ENCODE measurements at regions not wholly inside any gene's neighbourhood (a gene's known extent, or its start where the extent isn't known, plus 50 kb on each side); places are given as distances from the start of the nearest gene placed in this dataset.

DNA sequence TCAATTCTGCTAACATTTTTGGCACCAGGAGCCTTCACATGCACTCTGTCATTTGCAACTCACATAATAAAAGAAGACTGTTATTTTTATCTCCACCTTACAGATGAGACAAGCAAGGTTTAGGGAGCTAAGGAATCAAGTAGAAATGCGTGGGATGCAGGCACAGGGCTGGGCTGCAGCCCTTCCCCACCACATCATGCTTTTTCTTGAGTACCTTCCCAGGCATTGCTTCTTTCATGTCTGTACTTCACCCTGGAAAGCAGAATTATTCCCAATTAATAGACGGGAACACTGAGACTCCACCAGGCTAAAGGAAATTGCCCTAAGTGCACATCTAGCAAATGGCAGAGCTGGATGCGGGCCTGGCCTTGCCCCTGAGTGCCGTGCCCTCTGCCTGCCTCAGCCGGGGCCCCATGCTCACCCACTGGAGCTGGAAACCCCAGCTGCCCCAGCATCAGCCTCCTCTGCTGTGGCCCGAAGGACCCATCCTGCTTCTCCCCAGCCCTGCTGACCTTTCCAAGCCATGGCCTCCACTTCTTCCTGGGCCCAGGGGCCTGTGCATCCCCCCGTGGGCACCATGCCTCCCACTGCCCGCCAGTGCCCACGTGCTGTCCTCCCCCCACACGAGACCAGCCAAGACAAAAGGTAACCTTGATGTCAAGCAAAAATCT lies 257.5 kb downstream of the TOMM20 start:
- in situ Hi-C loops (cut with HindIII; ENCODE audit: extremely low pct_ligation_motif_present, low pct_unique_long_range_greater_than_20kb) (loop anchor here (10.0 kb wide), 1 partner anchor 376 kb away; no protein-coding TSS in a partner anchor), intact Hi-C loops (cut with micrococcal nuclease; ENCODE audit: unreplicated experiment) (loop anchor here (10.0 kb wide), 1 partner anchor 56 kb away; no protein-coding TSS in a partner anchor)
- no TSS peak for BruUV-seq (replicated peaks)
- peaks cover 5% of the 10 kb centered on the region for H3K79me2 ChIP-seq (ENCODE audit: insufficient read depth, low read length)
- no peak overlapping the region for H2AFZ ChIP-seq (ENCODE audit: low read length)
- POLR2A ChIA-PET, result no interaction called here
- H3K27me3 ChIP-seq (ENCODE audit: control insufficient read depth in 1 of 2, insufficient read depth in 2 of 2, low read length in 2 of 2), result no peaks in the 10 kb centered on the region; a peak in 1 of 5 replicates
- H3K9me3 ChIP-seq (ENCODE audit: low read length), result no peaks in the 10 kb centered on the region
- no peaks in the 10 kb centered on the region for H4K20me1 ChIP-seq (ENCODE audit: insufficient read depth, low read length)
- no peak overlapping the region for H3K27ac ChIP-seq (ENCODE audit: extremely low read length, insufficient read depth, low read length)
- over 99% methylated on average over 9 of the region's 10 CpGs for WGBS (ENCODE audit: low lambda C conversion rate)
- no peak overlapping the region for H3K4me2 ChIP-seq (ENCODE audit: low read depth, low read length)
- no peak for ATAC-seq
- no peaks in the 10 kb centered on the region; a peak in 1 of 5 replicates for H3K36me3 ChIP-seq (replicated peaks in 1 of 2; ENCODE audit: control insufficient read depth in 1 of 2, insufficient read depth in 2 of 2, low read length in 2 of 2)
- DNase-seq (ENCODE audit: low spot score), result no peak
- FAIRE-seq, result no peak
- no peak overlapping the region for H3K4me3 ChIP-seq (replicated peaks in 1 of 3; ENCODE audit: insufficient read depth in 1 of 3, low read depth in 2 of 3, low read length in 3 of 3)
- no peak overlapping the region for H3K9ac ChIP-seq (ENCODE audit: insufficient read depth, low read depth, low read length)
- CTCF ChIA-PET (ENCODE audit: low intra/inter-chr PET ratio, low total read pairs), result no interaction called here
- H3K4me1 ChIP-seq (ENCODE audit: insufficient read depth, low read length), result peaks cover 80% of the 10 kb centered on the region
- TF ChIP-seq ZNF629 (CRISPR knock-in tag; conservative IDR thresholded peaks at IDR 0.05), result peak; percentile 76
- TF ChIP-seq HNRNPL (IDR thresholded peaks at IDR 0.05; ENCODE audit: low read depth, low read length), result 0 out of 2 replicates have a peak, but pooled peaks have one; percentile 63
- TF ChIP-seq, protein P1, sequence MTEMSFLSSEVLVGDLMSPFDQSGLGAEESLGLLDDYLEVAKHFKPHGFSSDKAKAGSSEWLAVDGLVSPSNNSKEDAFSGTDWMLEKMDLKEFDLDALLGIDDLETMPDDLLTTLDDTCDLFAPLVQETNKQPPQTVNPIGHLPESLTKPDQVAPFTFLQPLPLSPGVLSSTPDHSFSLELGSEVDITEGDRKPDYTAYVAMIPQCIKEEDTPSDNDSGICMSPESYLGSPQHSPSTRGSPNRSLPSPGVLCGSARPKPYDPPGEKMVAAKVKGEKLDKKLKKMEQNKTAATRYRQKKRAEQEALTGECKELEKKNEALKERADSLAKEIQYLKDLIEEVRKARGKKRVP (CRISPR knock-in tag; IDR thresholded peaks at IDR 0.05), result no peak
- TF ChIP-seq ONECUT2 (CRISPR knock-in tag; IDR thresholded peaks at IDR 0.05), result no peak
- TF ChIP-seq, protein P2, sequence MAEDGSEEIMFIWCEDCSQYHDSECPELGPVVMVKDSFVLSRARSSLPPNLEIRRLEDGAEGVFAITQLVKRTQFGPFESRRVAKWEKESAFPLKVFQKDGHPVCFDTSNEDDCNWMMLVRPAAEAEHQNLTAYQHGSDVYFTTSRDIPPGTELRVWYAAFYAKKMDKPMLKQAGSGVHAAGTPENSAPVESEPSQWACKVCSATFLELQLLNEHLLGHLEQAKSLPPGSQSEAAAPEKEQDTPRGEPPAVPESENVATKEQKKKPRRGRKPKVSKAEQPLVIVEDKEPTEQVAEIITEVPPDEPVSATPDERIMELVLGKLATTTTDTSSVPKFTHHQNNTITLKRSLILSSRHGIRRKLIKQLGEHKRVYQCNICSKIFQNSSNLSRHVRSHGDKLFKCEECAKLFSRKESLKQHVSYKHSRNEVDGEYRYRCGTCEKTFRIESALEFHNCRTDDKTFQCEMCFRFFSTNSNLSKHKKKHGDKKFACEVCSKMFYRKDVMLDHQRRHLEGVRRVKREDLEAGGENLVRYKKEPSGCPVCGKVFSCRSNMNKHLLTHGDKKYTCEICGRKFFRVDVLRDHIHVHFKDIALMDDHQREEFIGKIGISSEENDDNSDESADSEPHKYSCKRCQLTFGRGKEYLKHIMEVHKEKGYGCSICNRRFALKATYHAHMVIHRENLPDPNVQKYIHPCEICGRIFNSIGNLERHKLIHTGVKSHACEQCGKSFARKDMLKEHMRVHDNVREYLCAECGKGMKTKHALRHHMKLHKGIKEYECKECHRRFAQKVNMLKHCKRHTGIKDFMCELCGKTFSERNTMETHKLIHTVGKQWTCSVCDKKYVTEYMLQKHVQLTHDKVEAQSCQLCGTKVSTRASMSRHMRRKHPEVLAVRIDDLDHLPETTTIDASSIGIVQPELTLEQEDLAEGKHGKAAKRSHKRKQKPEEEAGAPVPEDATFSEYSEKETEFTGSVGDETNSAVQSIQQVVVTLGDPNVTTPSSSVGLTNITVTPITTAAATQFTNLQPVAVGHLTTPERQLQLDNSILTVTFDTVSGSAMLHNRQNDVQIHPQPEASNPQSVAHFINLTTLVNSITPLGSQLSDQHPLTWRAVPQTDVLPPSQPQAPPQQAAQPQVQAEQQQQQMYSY (CRISPR knock-in tag; IDR thresholded peaks at IDR 0.05), result no peak
- no peak for TF ChIP-seq FOXA1 (IDR thresholded peaks at IDR 0.05)
- TF ChIP-seq FOXA1 (CRISPR knock-in tag; IDR thresholded peaks at IDR 0.05), result no peak
- TF ChIP-seq NFAT5 (CRISPR knock-in tag; IDR thresholded peaks at IDR 0.05), result no peak
- TF ChIP-seq E2F1 (CRISPR knock-in tag; IDR thresholded peaks at IDR 0.05), result no peak
- TF ChIP-seq AGO2 (optimal IDR thresholded peaks at IDR 0.05; ENCODE audit: low read depth, low read length), result peak; percentile 40
